ENCODE measurements at regions not wholly inside any gene's neighbourhood (a gene's known extent, or its start where the extent isn't known, plus 50 kb on each side); places are given as distances from the start of the nearest gene placed in this dataset.
"Not testable (repeated sequence)": the region's sequence is repeated elsewhere in the genome, so short reads cannot be mapped to it uniquely, and the experiment has no call there.

DNA sequence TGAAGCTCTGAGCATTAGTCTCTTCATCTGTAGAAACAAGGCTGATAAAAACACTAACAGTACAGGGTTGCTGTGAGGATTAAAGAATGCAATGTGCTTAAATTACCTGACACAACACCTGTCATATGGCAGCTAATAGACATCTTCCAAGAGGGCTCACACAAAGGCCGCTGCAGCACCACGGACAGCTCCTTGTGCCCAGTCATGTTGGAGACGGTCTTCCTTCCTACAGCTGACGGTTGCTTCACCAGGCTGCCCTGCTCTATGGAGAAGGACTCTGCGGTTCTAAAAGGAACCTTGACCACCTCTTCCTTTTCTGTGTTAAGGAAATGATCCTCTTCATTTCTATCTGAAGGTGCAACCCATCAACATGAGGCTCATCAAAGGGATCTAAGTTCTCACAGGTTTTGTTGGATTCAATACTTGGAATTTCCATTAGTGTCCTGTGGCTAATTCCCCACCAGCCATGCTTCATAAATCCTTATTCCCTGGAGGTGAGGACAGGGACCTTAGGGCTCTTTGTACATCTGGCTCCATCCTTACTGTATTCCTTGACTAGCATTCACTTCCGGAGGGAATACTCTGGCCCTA is 138.9 kb upstream of the CES5A start:
- DNase-seq (ENCODE audit: low spot score) = no peak

- DNase-seq (ENCODE audit: low spot score) = no peak
Observed at GRCh38 chr16:56012482-56012811, 137.3 kb upstream of the CES5A start.

DNA sequence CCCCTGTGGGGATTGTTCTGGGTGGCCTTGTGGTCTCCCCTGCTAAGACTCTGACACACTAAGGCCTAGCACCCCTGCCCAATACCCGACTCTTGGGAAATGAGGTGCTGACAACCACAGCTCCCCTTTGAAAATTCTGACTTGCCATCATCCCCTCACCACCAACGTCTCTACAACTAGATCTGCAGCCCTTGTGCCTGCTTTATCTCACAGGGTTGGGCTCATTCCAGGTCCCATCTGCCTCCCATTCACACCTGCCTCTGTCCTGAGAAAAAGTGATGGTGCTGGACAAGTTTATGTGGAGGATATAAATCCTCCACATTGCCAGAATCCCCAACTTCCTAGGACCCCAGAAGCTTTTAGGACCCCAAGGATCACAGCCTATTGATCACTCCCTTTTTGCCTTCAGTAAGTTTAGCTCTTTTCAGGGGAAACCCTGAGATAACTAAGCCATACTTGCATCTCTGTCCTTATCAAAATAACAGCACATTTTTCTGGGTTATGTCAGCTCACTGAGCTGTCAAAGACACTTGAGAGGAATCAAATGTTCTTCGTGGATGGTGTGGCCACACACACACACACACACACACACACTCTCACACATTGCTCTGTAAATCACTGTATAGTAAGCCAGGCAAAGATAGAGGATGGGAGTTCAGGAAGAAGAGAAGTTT is 136.8 kb upstream of the CES5A start:
- DNase-seq (ENCODE audit: low spot score) = no peak

- no peak for DNase-seq (ENCODE audit: low spot score)
Observed at GRCh38 chr16:56005958-56006357, 130.8 kb upstream of the CES5A start.

DNA sequence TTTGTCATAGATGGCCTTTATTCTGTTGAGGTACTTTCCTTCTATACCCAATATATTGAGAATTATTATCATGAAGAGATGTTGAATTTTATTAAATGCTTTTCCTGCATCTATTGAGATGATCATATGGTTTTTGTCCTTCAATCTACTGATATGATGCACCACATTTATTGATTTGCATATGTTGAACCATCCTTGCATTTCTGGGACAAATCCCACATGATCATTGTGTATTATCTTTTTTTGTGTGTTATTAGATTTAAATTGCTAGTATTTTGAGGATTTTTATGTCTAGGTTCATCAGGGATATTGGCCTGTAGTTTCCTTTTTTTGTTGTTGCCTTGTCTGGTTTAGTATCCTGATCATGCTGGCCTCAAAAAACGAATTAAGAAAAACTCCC is 124.5 kb upstream of the CES5A start:
- DNase-seq (ENCODE audit: low spot score) = no peak

GRCh38 chr16:55993088-55993487 is 117.9 kb upstream of the CES5A start:
- no peak for DNase-seq (ENCODE audit: low spot score)

DNA sequence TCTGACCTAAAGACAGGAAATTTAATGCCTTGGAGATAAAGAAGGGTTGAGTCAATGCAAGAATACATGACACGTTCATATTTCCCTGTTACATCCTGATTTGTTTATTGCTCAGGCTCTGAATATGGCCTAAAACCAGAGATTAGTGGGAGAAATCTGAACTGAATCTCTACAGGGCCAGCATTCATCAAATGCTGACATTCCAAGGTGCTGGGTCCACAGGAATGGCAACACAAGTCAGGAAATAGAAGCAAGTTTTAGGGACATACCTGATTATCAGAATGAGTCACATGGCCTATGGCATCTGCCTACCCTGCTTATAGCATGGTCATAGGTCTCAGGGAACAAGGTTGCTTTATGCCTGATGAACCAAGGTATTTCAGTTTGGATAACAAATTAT is 117.4 kb upstream of the CES5A start:
- no peak for DNase-seq (ENCODE audit: low spot score)

- DNase-seq (ENCODE audit: low spot score) = no peak
Observed at GRCh38 chr16:55991843-55992242, 116.7 kb upstream of the CES5A start.

- DNase-seq (ENCODE audit: low spot score) = no peak
Observed at GRCh38 chr16:55989569-55989907, 114.4 kb upstream of the CES5A start.

GRCh38 chr16:55988850-55989568 is 113.8 kb upstream of the CES5A start:
- not testable (repeated sequence) for DNase-seq (ENCODE audit: low spot score)

DNA sequence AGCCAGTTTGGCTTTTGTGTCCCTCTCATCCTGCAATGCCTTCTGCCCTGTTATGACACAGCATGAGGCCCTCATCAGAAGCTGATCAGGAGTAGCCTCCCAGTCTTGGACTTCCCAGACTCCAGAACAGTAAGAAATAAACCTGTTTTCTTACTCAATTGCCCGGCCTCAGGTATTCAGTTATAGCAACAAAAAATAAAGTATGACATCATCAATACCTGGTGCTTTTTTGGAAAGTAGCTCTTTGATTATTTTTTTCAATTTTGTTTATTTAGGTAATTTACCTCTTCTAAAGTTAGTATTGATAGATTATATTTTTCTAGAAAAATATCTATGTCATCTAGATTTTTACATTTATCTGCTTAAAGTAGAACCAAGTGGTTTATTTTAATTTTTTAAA is 112.8 kb upstream of the CES5A start:
- no peak for DNase-seq (ENCODE audit: low spot score)

DNA sequence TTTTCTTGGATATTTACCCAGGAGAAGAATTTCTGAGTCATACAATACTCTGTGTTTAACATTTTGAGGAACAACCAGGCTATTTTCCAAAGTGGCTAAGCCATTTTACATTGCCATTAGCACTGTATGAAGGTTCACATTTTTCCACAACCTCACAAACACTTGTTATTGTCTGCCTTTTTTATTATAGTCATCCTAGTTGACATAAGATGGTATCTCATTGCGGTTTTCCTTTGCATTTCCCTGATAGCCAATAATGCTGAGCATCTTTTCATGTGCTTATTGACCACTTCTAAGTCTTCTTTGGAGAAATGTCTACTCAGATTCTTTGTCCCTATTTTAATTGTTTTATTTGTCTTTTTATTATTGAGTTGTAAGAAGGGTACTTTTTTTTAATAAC is 107.4 kb upstream of the CES5A start:
- no peak for DNase-seq (ENCODE audit: low spot score)

DNA sequence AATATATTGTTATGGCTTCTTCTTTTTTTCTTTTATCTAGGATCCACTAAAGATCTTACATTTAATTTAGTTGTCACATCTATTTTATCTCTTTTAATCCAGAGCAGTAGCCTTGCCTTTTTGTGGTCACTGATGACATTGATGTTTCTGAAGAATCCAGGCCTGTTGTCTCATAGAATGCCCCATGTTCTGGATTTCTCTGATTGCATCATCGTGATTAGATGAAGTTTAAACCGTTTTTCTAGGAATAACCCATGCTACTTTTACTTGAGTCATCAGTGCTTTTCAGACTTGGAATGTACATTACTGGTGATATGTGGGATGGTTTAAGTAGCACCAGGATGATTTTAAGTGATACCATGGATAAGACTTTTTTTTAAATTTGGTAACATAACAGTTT is 106.4 kb upstream of the CES5A start:
- no peak for DNase-seq (ENCODE audit: low spot score)

GRCh38 chr16:55976815-55977214 is 101.6 kb upstream of the CES5A start:
- DNase-seq (ENCODE audit: low spot score) = no peak

- no peak for DNase-seq (ENCODE audit: low spot score)
Observed at GRCh38 chr16:55971447-55971846, 96.3 kb upstream of the CES5A start.

DNA sequence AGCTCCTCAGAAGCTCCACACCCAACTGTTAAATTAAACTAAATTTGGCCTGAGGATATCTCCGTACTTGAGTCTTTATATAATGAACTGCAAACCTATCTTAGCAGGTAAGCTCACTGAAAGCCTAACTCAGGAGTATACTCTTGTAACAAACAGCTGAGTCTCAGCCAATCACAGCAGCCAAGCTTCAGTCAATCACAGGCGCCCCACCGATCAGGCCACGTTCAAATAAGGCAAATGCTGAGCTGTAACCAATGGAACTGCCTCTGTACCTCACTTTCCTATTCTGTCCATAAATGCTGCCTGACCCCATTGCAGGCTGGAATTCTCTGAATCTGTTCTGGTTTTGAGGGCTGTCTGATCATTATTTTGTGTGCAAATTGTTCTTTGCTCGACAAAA is 93.0 kb upstream of the CES5A start:
- no peak for DNase-seq (ENCODE audit: low spot score)

- no peak for DNase-seq (ENCODE audit: low spot score)
Observed at GRCh38 chr16:55964923-55965475, 89.8 kb upstream of the CES5A start.

DNA sequence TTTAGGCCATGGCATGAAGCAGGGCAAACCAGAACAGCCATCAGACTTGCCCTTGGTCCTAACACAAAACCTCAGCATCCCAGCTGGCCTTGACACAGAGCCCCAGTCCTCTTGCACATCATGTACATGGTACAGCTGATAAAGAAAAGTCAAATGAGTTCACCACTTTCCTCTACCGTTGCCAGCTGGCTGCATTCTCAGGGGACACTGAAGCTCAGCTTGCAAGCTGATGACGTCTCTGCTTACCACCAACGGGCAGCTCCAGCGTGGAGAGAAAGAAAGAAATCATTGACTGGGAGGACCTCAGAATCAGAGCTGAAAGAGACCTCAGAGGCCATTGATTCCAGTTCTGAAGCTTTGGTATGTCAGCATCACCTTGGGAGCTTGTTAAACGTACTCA is 80.7 kb upstream of the CES5A start:
- DNase-seq (ENCODE audit: low spot score) = no peak

- no peak for DNase-seq (ENCODE audit: low spot score)
Observed at GRCh38 chr16:55955424-55955823, 80.3 kb upstream of the CES5A start.

- DNase-seq (ENCODE audit: low spot score) = no peak
Observed at GRCh38 chr16:55954906-55955305, 79.7 kb upstream of the CES5A start.

DNA sequence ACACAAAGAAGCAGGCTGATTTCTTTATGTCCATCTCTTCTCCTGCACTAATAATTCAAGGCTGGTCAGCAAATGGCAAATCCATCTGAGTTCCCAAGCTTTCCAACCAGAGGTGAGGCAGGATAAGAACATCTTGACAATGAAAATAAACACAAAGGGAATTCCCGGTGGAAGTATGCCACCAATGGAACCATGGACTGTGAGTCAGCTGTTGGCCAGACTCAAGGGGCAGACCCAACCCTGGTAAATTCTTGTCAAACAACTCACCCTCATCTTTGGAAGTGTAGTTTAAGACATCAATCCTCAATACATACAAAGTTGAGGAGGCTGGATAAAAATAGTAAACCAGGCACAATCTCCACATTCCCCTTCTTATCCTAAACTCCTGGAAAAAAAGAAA is 74.3 kb upstream of the CES5A start:
- peak; percentile 32 for DNase-seq (ENCODE audit: low spot score)

- no peak for DNase-seq (ENCODE audit: low spot score)
Observed at GRCh38 chr16:55948230-55948629, 73.1 kb upstream of the CES5A start.

- DNase-seq (ENCODE audit: low spot score) = no peak
Observed at GRCh38 chr16:55947366-55947765, 72.2 kb upstream of the CES5A start.

DNA sequence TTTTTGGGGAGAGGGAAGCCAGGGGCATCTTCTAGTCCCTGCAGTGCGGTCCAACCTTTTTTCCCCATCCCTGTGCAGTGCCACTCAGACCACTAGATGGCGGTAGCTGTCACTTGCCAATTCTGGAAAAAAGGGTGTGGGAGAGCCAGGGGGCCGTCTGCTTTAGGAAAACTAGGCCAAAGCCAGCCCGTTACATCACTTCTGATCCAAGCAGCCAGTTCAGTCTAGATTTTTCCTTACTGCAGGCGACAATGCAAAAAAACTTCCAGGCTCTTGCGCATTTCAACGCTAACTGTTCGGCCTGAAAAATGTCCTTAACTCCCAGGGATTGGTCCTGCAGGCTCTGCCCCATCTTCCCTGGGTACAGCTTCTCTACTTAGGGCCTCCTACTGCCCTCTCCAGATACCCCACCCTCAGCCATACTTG is 69.2 kb upstream of the CES5A start:
- peak; percentile 81 for DNase-seq (ENCODE audit: low spot score)

Data from GM03348 (cell line).